SU-DHL-6 (cell line): ENCODE measurements at regions not wholly inside any gene's neighbourhood (a gene's known extent, or its start where the extent isn't known, plus 50 kb on each side); places are given as distances from the start of the nearest gene placed in this dataset.

Source experiments
- H2AFZ ChIP-seq: fragments of 200-600 bp; sonication (generic); 2 replicates; pipeline ENCODE4 v1.6.1; 2014; ENCODE audit warnings: low read depth, mild to moderate bottlenecking, moderate library complexity, mixed read lengths, antibody characterized with exemption, low read length; ENCODE audit not compliant: severe bottlenecking
- H3F3A ChIP-seq: fragments of 200-600 bp; shearing (Covaris generic); 2 replicates; pipeline ENCODE4 v1.6.0; 2016; ENCODE audit warnings: antibody characterized with exemption, mild to moderate bottlenecking; ENCODE audit not compliant: insufficient read depth
- H3K27ac ChIP-seq: fragments of 200-600 bp; sonication (generic); 2 replicates; pipeline ENCODE4 v1.5.1; 2016; ENCODE audit warnings: low read depth, mild to moderate bottlenecking, low read length, moderate library complexity, mixed read lengths
- H3K27me3 ChIP-seq: fragments of 200-600 bp; sonication (generic), shearing (Covaris generic); 2 replicates; pipeline ENCODE4 v1.6.0; 2014; ENCODE audit warnings: mild to moderate bottlenecking, low read length
- H3K36me3 ChIP-seq: fragments of 200-600 bp; sonication (generic); 2 replicates; pipeline ENCODE4 v1.6.1; 2014; ENCODE audit warnings: mild to moderate bottlenecking, low read length, mixed read lengths
- H3K4me2 ChIP-seq: fragments of 300-600, 200-600 bp; shearing (Covaris generic), sonication (generic); 2 replicates; pipeline ENCODE4 v1.6.0; 2014; ENCODE audit warnings: low read length, low read depth, mild to moderate bottlenecking; ENCODE audit not compliant: poor library complexity, severe bottlenecking
- H3K4me3 ChIP-seq: fragments of 200-600 bp; sonication (generic); 2 replicates; pipeline ENCODE4 v1.5.1; 2014; ENCODE audit warnings: antibody characterized with exemption, low read length, mild to moderate bottlenecking, mixed read lengths; ENCODE audit not compliant: insufficient read depth, poor library complexity, severe bottlenecking
- H3K79me2 ChIP-seq: fragments of 200-600 bp; sonication (generic); 2 replicates; pipeline ENCODE4 v1.6.1; 2014; ENCODE audit warnings: mild to moderate bottlenecking, low read length, moderate library complexity; ENCODE audit not compliant: insufficient read depth
- H3K9ac ChIP-seq: fragments of 200-600 bp; sonication (generic); 2 replicates; pipeline ENCODE4 v1.7.0; 2014; ENCODE audit warnings: mild to moderate bottlenecking, low read length
- H3K9me2 ChIP-seq: fragments of 200-600 bp; sonication (generic); replicated peaks from 2 replicates; pipeline ENCODE4 v1.6.1; 2014; ENCODE audit warnings: low read length; ENCODE audit not compliant: insufficient read depth
- H3K9me3 ChIP-seq: fragments of 200-600 bp; sonication (generic); 2 replicates; pipeline ENCODE4 v1.6.1; 2014; ENCODE audit warnings: low read length, mixed read lengths; ENCODE audit not compliant: insufficient read depth
- H4K20me1 ChIP-seq: fragments of 200-600 bp; sonication (generic); 2 replicates; pipeline ENCODE4 v1.6.1; 2014; ENCODE audit warnings: low read depth, mild to moderate bottlenecking, antibody characterized with exemption, low read length, moderate library complexity, mixed read lengths
- CTCF ChIP-seq: fragments of 200-600 bp; sonication (generic); IDR thresholded peaks from one replicate; pipeline ENCODE4 v1.5.1; 2017; ENCODE audit warnings: antibody characterized with exemption, mild to moderate bottlenecking, low read length, moderate library complexity; ENCODE audit not compliant: insufficient read depth, poor library complexity, severe bottlenecking
- EZH2phosphoT487 ChIP-seq: fragments of 200-600 bp; sonication (generic), shearing (Covaris generic); conservative IDR thresholded peaks from 2 replicates; pipeline ENCODE4 v1.6.1; 2018; ENCODE audit warnings: mild to moderate bottlenecking, antibody characterized with exemption, low read length, moderate library complexity, mixed read lengths

GRCh38 chr9:13568405-13568804, 288.9 kb upstream of the MPDZ start:
- H3K9me3 ChIP-seq, result no peaks in the 10 kb centered on the region
- H3K4me2 ChIP-seq, result no peak overlapping the region
- H3K4me3 ChIP-seq, result no peak overlapping the region
- no peak overlapping the region for H2AFZ ChIP-seq
- H3K9me2 ChIP-seq, result no peaks in the 10 kb centered on the region
- H3K9ac ChIP-seq, result no peak overlapping the region
- TF ChIP-seq CTCF, result no peak
- TF ChIP-seq EZH2phosphoT487, result no peak
- H3K79me2 ChIP-seq, result no peaks in the 10 kb centered on the region
- no peak overlapping the region for H3K27ac ChIP-seq
- no peaks in the 10 kb centered on the region for H4K20me1 ChIP-seq
- H3K36me3 ChIP-seq, result no peaks in the 10 kb centered on the region
- H3K27me3 ChIP-seq, result no peaks in the 10 kb centered on the region
- H3F3A ChIP-seq, result no peaks in the 10 kb centered on the region

- no peak overlapping the region for H3K9ac ChIP-seq
- no peaks in the 10 kb centered on the region for H3F3A ChIP-seq
- H4K20me1 ChIP-seq, result no peaks in the 10 kb centered on the region
- no peaks in the 10 kb centered on the region for H3K9me2 ChIP-seq
- no peak overlapping the region for H3K4me2 ChIP-seq
- H3K9me3 ChIP-seq, result no peaks in the 10 kb centered on the region
- H3K27ac ChIP-seq, result no peak overlapping the region
- no peak for TF ChIP-seq CTCF
- TF ChIP-seq EZH2phosphoT487, result no peak
- no peaks in the 10 kb centered on the region for H3K79me2 ChIP-seq
- no peaks in the 10 kb centered on the region for H3K36me3 ChIP-seq
- no peaks in the 10 kb centered on the region for H3K27me3 ChIP-seq
- H3K4me3 ChIP-seq, result no peak overlapping the region
- no peak overlapping the region for H2AFZ ChIP-seq
These were observed 288.3 kb upstream of the MPDZ start for GRCh38 chr9:13567833-13568232.

GRCh38 chr9:13557746-13558145, 278.3 kb upstream of the MPDZ start:
- Histone ChIP-seq H4K20me1 (no peaks in the 10 kb centered on the region), H3K9me2 (no peaks in the 10 kb centered on the region), H2AFZ (no peak overlapping the region), H3K36me3 (no peaks in the 10 kb centered on the region), H3K9ac (no peak overlapping the region), H3K79me2 (no peaks in the 10 kb centered on the region), H3K9me3 (no peaks in the 10 kb centered on the region; the same call in 1 of the 2 replicates), H3K4me3 (no peak overlapping the region), H3K27me3 (no peaks in the 10 kb centered on the region), H3K4me2 (no peak overlapping the region), H3K27ac (no peak overlapping the region), H3F3A (no peaks in the 10 kb centered on the region)
- TF ChIP-seq EZH2phosphoT487, result no peak
- no peak for TF ChIP-seq CTCF
